HG03045 (cell line): ENCODE measurements at regions not wholly inside any gene's neighbourhood (a gene's known extent, or its start where the extent isn't known, plus 50 kb on each side); places are given as distances from the start of the nearest gene placed in this dataset.

Experiments used
- ATAC-seq: cut with Tn5 transposase; IDR thresholded peaks from one replicate; pipeline ENCODE4 v1.9.1; 2021; ENCODE audit warnings: mild to moderate bottlenecking, moderate library complexity; ENCODE audit not compliant: unreplicated experiment

DNA sequence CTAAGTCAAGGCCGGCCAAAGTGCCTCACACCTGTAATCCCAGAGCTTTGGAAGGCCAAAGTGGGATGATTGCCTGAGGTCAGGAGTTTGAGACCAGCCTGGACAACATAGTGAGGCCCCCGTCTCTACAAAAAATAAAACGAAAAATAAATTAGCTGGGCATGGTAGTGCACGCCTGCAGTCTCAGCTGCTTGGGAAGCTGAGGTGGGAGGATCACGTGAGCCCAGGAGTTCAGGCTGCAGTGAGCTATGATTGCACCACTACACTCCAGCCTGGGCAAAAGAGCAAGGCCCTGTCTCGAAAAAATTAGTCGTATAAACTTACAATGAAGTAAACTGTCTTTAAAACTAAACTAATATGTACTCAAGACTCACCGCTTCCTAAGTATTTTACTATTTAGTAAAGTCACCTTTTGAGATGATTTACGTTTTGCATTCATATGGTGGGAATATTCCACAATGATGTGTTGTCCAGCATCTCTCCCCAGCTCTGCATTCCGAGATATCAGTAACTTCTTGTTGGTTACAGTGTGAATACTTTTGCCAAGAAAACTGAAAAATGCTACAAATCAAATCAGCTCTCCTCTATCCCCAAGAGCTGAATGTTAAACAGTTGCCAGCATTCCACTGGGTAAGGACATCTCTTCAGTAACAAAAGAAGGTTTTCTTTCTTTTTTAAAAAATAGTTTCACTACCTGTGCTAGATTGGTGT, 84.9 kb upstream of the C21orf91 start:
- ATAC-seq: no peak

DNA sequence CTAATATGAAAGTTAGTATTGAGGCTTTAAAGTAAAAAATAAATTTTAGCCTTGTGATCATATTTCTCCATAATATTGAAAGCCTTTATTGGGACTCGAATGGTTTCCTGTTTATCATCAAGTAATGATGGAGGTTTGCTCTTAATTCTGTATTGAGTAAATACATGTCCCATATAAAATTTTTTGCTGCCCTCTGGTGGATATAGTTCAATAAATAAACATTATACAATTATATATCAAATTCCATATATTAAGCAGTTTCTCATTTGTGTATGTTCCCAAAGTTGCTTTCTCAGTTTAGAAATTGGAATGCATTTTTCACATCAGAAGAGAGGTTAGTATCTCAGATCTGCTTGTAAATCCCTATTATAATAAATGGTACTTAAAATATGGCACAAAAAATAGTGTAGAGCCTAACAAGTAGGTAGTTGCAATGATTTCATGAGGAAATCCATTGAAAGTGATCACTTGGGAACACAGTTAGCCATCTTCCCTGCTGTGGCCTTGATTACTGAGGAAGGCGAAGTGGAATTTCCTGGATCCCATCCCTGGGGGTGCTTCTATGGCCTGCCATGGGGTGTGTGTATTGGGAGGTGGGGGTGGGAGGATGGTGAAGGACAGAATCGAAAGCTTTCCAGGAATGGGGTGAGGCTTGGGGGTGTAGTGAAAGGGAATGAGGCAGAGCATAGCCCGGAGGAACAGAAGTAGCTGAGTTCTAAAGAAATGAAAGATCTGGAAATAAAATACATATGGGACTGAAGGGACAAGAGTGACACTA, 84.1 kb upstream of the C21orf91 start:
- ATAC-seq: no peak

DNA sequence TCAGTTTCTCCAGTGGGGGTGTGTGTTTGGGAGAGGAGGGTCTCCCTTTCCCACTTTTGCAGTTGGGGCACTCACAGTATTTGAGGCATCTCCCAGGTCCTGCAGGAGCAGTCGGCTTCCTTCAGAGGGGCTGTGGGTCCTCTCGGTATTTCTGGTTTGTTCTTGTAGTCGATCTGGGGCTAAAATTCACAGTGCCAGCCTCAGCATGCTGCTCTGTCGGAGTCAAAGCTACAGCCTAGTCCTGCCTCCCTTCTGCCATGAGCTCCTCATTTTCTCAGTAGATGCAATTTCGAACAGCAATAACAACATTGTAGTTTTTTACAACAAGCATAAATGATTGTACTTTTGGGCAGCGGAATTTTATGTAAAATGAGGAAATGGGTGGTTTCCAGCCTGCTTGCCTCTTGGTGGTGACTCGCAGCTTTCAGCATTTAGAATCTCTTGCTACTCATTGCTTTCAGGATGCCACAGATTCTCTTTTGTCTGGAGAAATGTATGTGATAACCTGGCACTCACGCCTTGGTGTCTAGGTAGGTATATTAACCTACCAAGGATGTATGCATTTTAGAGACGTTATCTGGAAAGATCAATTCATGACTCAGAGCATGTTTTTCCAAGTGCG, 82.4 kb upstream of the C21orf91 start:
- no peak for ATAC-seq

GRCh38 chr21:17900990-17901385, 81.8 kb upstream of the C21orf91 start:
- no peak for ATAC-seq

DNA sequence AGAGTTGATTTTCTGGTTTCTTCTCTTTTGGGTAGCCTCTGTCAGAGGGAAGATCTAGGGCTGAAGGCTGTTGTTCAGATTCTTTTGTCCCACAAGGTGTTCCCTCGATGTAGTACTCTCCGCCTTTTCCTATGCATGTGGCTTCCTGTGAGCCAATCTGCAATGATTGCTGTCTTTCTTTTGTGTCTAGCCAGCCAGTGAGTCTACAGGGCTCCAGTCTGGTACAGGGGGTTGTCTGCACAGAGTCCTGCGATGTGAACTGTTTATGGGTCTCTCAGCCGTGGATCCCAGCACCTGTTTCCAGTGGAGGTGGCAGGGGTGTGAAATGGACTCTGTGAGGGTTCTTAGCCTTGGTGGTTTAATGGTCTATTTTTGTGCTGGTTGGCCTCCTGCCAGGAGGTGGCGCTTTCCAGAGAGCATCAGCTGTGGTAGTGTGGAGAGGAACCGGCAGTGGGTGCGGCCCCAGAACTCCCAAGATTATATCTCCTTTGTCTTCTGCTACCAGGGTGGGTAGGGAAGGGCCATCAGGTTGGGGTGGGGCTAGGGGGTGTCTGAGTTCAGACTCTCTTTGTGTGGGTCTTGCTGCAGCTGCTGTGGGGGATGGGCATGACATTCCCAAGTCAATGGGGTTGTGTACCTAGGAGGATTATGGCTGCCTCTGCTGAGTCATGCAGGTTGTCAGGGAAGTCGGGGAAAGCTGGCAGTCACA, 81.3 kb upstream of the C21orf91 start:
- no peak for ATAC-seq

DNA sequence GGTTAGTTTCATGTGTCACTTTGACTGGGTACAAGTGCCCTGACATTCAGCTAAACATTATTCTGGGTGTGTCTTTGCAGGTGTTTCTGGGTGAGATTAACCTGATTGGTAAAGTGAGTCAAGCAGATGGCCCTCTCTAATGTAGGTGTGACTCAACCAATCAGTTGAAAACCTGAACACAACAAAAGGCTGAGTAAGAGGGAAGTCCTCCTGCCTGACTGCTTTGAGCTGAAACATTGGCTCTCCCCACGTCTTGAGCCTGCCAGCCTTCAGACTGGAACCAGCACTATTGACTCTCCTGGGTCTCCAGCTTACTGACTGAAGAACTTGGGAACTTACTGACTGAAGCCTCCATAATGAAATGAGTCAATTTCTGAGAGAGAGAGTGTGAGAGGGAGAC, 70.0 kb upstream of the C21orf91 start:
- ATAC-seq: no peak

GRCh38 chr21:17869115-17869514, 50.0 kb upstream of the C21orf91 start:
- ATAC-seq: no peak
